NCI-H748 (cell line): ENCODE measurements at regions not wholly inside any gene's neighbourhood (a gene's known extent, or its start where the extent isn't known, plus 50 kb on each side); places are given as distances from the start of the nearest gene placed in this dataset.

Experiments used
- DNase-seq: peaks from one replicate; lab custom pipeline; 2025; ENCODE audit not compliant: unreplicated experiment; lab: John Stamatoyannopoulos, UW

DNA sequence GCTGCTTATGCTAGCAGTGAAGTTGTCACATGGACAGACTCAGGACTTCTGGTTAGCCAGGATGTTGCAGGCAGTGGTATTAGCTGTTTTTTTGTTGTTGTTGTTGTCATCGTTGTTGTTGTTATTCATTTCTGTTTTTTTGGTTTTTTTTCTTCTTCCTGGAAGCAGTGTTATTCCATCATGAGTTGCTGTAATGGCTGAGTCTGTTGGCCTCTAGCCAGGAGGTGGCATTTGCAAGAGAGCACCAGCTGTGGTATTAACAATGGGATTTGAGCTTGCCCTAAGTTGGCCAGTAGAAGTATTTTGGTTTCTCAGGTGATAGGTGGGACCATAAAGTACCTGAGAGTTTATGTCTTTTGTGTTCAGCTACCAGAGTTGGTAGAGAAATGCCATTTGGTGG is 561.1 kb downstream of the KCTD16 start:
- peak; percentile 5 for DNase-seq

DNA sequence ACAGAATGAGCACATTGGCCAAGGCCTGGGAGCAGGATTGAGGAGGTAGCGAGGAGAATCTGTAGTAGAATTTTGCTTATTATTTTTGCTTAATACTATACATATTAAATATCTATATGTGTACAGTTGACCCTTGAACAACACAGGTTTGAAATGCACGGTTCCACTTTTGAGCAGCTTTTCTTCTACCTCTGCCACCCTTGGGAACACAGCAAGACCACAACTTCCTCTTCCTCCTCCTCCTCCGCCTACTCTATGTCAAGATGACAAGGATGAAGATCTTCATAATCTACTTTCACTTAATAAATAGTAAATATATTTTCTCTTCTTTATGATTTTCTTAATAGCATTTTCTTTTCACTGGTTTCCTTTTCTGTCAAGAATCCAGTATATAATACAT is 541.4 kb downstream of the KCTD16 start:
- DNase-seq, result no peak

DNA sequence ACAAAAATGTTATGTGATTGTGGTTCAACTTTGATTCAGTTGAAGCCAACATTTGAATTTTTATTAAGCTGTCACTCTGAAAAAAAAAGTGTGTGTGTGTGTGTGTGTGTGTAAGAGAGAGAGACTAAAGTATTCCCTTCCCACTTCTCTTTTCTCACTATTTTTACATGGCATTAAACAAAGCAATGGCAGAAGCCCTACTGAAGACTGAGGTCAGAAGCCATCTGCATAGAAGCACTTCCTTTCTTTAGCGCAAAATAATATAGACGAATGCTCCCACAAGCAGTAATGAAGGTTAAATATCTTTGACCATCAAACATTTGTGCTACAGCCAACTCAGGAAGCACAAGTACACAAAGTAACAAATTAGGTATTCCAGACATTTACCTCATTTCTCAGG is 540.5 kb downstream of the KCTD16 start:
- no peak for DNase-seq

DNA sequence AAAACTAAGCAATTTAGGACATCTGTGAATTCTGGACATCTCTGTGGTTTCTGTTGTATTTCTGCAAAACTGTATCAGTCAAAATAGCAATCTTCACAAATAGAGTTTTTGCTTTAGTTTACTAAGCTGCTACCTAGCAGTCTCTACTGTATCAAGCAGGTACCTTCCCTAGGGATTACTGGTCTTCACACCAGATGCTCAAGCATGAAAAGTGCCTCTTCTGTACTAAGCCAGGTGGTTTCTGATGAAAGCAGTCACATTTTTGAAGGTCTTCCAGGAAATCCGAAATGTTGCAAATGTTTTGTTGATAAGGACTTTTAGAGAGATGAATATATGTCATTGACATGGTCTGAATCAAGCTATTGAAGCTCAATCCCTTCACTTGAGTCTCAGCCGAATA is 540.0 kb downstream of the KCTD16 start:
- DNase-seq, result no peak

DNA sequence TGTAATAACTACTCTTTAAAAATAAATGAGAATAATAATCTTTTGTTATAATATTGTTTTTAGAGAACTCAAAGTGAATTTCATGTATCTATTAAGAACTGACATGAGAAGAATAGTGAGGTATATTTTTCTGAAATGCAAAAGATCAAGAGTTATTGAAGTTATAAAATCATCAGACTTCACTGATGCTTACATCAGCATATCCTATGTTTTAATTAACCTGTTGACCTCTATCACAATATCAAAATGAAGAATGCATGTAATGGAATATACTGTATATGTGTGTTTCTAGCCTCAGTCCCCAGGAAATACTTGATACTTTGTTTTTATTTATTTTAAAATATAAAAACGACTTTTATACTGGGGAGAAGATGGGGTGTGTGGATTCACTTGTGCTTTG is 533.1 kb downstream of the KCTD16 start:
- DNase-seq, result no peak

DNA sequence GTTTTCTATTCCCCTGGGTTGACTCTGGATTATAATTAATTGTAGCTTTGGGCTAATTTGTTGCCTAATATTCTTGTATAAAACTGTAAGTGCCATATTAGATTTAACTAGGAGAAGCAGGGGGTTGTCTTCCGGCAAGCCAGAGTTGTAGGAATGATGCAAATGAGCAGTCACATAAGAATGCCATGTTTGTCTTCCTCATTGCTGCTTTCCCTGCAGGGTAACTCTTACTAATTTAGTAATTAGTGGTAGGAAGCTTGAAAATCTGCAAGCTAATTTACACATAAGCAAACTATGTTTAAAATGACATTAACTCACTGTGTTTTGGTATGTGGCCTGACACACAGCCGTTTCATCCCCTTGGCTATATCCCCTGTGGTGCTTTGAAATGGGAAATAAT is 527.8 kb downstream of the KCTD16 start:
- DNase-seq, result no peak

DNA sequence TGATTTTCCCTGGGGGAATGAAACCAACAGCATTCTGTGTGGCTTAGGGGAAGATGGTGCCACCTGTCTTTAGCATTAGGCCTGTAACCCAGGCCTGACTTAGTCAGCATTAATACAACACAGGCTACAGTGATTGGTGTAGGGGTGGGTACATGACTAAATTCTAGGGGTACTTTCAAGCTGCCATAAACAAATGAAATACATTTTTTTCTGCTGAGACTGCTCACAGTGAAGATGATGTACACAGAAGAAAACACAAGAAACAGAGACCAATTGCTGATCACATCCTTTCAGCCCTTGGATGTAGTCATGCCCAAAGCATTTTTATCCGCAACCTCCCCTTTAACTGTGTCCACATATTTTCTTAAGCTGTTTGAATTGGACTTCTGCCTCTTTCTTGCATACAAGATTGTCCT is 527.2 kb downstream of the KCTD16 start:
- DNase-seq, result no peak

DNA sequence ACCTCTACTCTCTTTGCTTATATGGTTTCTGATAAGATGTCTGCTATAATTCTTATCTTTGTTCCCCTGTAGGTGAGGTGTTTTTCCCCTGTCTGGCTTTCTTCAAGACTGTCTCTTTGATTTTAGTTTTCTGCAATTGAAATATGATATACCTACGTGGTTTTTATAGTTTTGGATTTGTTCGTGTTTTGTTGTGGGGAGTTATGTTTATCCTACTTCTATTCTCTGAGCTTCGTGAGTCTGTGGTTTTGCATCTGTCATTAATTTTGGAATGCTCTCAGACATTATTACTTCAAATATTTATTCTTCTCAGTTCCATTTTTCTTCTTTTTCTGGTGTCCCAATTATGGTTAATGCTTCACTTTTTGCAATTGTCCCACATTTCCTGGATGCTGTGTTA is 521.3 kb downstream of the KCTD16 start:
- no peak for DNase-seq

DNA sequence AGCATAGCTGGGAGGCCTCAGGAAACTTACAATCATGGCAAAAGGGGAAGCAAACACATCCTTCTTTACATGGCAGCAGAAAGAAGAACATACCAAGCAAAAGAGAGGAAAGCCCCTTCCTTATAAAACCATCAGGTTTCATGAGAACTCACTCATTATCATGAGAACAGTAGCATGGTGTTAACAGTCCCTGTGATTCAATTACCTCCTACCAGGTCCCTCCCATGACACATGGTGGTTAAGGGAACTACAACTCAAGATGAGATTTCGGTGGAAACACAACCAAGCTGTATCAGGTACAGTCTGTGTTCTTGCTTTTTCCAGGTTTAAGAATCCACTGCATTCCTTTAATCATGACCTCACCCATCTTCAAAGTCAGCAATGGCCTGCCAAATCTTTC is 514.2 kb downstream of the KCTD16 start:
- no peak for DNase-seq

DNA sequence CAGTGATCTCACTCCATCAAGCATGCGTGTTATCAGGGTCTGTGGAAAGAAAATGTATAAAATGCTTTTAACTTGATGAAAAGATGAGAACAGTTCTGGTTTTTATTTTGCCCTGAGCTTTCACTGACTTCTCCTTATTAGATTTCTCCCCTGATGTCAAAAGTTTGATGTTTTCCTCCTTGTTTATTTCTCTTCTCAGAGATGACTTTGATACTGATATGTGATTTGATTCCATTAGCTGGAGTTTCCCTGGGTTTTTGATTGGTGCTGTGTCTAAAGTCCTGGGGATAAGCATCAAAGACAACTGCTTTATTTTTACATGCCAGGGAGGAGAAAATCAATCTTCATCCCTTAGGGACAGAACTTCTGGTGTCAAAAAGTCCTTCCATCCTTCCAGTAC is 510.0 kb downstream of the KCTD16 start:
- no peak for DNase-seq

DNA sequence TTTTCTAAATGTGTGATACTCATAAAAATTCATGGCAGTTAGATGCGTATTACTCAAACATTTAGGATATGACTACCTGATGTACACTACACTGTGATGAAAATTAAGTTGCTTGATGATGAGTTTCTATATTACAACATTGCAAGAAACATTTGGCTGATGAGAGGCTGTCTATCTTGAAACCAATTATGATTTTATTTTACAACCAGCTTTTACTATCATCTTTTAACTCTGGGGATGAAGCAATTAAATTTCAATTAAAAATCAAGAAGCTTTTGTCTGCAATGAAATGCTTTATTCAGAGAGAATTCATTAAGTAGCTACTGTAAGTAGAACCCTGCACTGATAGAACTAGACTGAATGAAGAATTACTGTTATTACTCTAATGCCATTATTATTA is 500.4 kb downstream of the KCTD16 start:
- no peak for DNase-seq

DNA sequence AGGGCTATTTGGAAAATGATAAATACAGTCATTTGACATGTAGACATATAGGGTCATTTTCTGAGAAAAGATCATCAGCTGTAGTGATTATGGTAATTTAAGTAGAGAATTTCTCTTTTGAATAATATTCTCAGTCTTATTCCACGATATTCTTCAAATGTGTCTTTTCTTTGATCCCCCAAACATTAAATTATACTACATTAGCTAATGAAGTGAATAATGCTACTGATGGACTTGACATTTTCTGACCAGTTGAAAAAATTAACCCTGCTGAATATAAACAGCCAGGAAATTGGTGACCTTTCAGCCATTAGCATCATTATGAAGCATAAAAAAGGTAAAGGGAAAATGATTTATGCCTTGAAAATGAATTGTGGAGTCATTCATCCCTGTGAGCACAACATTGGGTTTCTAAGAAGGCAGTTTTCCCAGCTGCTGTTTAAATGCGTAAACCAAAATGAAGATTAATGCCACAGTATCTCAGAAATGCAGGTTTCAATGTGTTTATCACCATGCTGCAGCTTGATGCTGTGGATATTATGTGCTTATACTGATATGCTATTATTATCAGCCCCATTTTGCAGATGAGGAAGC is 489.1 kb downstream of the KCTD16 start:
- DNase-seq, result no peak

DNA sequence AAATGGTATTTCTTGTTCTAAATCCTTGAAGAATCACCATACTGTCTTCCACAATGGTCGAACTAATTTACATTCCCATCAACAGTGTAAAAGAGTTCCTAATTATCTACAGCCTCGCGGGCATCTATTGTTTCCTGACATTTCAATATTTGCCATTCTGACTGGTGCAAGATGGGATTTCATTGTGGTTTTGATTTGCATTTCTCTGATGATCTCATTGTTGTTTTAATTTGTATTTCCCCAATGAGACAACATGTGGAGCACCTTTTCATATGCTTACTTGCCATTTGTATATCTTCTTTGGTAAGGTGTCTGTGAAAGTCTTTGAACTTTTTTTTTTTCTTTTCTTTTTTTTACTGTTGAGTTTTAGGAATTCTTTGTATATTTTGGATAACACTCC is 473.6 kb downstream of the KCTD16 start:
- no peak for DNase-seq

DNA sequence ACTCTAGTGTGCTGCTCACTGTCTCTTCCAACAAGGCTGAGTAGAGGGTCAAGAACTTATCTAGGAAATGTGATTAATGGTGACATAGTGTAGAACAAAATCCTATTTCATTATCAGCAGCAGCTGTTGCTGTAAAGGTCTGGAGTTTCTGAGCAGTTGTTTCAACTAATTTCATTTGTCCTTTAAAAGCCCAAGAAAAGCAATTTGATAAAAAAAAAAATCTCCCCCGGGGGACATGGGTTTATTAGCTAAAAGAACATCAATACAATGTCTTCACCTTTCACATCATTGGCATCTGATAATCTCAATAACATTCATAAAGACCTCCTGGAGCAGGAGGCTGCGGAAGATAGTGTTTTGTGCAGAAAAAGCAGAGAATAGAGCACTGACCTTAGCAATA is 468.1 kb downstream of the KCTD16 start:
- no peak for DNase-seq

DNA sequence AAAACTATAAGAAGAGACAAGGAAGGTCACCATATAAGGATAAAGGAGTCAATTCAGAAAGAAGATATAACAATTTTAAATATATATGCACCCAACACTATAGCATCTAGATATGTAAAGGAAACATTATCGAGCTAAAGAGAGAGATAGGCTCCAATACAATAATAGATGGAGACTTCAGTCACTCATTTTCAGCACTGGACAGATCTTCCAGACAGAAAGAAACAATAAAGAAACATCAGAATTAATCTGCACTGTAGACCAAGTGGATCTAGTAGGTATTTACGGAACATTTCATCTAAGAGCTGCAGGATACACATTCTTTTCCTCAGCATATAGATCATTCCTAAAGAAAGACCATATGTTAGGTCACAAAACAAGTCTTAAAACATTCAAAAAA is 463.5 kb downstream of the KCTD16 start:
- no peak for DNase-seq

DNA sequence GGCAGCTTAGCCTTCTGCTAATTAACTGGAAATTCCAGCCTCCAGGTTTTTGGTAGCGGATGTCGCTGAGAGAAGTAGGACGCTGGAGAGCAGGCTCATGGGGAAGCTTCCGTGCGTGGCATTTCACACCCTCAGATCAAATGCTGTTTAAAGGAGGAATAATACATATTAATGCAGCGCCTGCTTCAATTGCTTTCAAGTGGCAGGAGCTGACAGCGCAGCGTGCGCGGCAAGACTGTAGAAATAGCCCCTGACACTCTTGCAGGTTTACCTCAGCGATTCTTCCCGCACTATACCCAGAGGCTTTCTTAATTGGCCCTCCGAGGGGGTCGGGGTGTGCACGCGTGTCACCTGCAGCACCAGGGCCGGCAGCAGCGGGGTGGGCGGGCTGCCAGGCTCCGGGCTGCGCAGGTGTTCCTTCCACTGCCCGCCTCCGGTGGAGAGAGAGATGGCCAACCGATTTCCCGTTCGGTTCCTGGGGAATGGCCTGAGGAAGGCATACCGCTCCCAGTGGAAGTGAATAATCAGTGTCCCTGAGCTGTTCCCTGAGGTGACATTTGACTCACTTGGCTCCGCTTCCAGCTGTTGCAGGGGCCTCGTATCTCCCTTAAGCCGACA is 427.9 kb downstream of the KCTD16 start:
- DNase-seq, result peak; percentile 90

DNA sequence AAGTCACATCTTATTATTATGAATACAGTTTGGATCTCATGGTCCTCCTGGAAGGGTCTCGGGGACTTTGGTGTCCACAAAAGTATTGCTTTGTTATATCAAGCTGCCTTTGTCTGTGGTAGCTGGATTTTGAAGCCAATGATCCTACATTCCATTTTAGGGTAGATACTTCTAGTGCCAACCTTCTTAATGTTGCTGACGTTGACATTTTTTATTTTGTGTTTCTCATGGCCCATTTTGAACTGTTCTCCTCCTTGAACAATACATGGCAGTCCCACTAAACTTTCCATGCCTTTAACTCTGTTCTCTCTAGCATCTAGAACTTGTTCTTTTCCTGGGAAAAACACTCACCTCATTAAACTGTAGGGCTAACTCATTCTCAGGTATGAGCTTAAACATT is 425.8 kb downstream of the KCTD16 start:
- DNase-seq, result no peak

DNA sequence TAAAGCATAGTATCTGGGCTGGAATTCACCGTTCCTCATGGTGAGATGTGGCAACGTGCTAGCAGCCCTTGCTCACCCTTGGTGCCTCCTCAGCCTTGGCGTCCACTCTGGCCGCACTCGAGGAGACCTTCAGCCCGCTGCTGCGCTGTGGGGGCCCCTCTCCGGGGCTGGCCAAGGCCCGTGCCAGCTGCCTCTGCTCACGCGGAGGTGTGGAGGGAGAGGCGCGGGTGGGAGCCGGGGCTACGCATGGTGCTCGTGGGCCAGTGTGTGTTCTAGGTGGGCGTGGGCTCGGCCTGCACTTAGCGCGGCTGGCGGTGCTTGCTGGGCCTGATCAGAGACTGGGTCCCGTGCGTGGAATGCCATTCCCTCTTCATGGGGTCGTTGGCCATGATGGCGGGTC is 424.2 kb downstream of the KCTD16 start:
- DNase-seq, result no peak

DNA sequence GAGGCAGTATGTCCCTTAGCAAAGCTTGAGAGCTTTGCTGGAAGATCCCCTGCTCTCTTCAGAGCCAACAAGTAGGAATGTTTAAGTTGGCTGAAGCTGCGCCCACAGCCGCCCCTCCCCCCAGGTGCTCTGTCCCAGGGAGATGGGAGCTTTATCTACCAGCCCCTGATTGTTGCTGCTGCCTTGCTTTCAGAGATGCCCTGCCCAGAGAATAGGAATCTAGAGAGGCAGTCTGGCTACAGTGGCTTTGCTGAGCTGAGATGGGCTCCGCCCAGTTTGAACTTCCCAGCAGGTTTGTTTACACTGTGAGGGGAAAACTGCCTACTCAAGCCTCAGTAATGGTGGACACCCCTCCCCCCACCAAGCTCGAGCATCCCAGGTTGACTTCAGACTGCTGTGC is 423.6 kb downstream of the KCTD16 start:
- peak; percentile 94 for DNase-seq

DNA sequence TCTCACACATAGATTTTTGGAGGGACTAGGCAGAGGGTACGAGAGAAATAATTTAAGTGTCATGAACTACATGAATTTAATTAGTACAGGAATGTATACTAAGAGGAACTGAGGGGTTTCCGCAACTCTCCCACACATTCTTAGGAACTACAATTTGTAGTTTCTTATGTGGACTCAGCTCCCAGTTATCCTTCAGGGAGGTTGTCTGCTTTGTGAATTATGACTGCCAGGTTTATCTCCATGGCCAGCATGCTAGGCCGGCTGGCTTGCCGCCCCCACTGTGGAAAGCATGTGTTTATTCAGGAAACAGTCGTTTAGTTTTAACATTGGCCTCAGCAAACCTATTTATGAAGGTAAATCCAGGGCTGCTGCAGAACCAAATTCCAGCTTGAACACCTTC is 415.0 kb downstream of the KCTD16 start:
- DNase-seq, result no peak

DNA sequence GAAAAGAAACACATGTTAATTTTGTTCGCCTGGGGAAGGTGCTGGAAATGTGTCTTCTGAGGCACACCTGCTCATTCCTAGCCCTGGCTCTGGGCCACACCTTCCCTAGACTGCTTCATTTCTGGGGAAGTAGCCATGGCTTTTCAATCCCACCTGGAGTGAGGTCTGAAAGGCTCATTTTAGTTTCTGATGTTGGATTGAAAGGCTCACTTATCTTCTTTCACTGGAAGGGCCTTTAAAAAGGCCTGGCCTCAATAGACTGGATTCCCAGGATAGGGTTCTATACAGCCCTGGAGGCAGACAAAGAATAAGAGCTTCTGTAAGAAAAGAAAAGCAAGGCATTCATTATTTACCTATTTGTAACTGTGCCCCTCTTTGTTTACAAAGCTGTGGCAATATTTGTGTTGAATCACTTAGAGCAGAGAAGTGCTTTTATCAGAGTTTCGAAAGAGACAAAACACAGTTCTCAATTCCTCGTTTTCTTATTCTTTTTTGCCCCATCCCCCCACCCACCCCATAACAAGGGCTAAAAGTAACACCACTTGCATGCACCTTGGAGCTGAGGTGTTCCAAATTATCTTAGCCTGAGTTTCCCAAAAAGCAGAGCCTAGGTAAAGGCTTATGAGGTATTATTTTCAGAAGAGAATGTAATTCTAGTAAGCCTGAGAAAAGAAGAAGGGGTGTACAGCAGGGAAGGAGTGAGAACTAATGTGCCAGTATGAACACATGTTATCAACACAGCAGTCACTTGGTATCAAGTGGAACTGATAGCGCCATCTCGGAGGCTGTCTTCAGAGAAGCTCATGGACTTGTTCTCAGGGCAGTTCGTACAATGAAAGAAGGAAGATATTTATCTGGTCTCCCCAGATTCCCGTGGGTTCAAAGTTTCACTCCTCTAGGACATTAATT is 413.1 kb downstream of the KCTD16 start:
- DNase-seq, result peak; percentile 93

DNA sequence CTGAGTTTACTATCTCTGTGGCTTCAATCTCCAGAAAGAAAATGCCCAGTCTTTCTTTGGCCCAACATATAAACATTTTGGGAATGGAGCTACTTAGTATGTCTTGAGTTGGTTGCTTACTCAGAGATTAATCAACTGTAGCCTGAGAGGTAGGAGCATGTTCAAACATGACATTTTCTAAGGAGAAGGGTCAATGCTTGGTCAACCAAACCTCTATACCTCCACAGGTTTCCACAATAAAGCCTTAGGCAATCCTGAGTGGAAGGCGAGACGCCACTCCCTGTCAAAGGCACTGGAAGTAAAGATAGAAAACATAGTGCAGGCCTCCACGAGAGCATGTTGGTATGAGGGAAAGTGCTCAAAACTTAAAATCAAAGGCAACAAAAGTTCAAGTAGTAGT is 411.4 kb downstream of the KCTD16 start:
- DNase-seq, result no peak
